DOHH2 (cell line): ENCODE measurements at regions not wholly inside any gene's neighbourhood (a gene's known extent, or its start where the extent isn't known, plus 50 kb on each side); places are given as distances from the start of the nearest gene placed in this dataset.
"Not testable (repeated sequence)": the region's sequence is repeated elsewhere in the genome, so short reads cannot be mapped to it uniquely, and the experiment has no call there.

Experiments used
- H3F3A ChIP-seq: fragments of 200-600 bp; sonication (generic), shearing (Covaris generic); 2 replicates; pipeline ENCODE4 v1.6.0; 2016; ENCODE audit warnings: antibody characterized with exemption, mild to moderate bottlenecking; ENCODE audit not compliant: control insufficient read depth, insufficient read depth
- H3K27ac ChIP-seq: fragments of 200-600 bp; sonication (generic); 2 replicates; pipeline ENCODE4 v1.5.1; 2014; ENCODE audit warnings: low read depth, mild to moderate bottlenecking, low read length, moderate library complexity
- H3K27me3 ChIP-seq: fragments of 200-600 bp; sonication (generic); 2 replicates; pipeline ENCODE4 v1.6.1; 2014; ENCODE audit warnings: mild to moderate bottlenecking, low read length, mixed read lengths; ENCODE audit not compliant: control insufficient read depth
- H3K36me3 ChIP-seq: fragments of 200-600 bp; sonication (generic); 2 replicates; pipeline ENCODE4 v1.6.1; 2014; ENCODE audit warnings: mild to moderate bottlenecking, low read length, moderate library complexity, mixed read lengths; ENCODE audit not compliant: control insufficient read depth
- H3K4me1 ChIP-seq: fragments of 200-600 bp; sonication (generic); 2 replicates; pipeline ENCODE4 v1.6.1; 2014; ENCODE audit warnings: mild to moderate bottlenecking, low read length, mixed read lengths; ENCODE audit not compliant: control insufficient read depth
- H3K4me2 ChIP-seq: fragments of 200-600 bp; sonication (generic); 2 replicates; pipeline ENCODE4 v1.6.0; 2014; ENCODE audit warnings: mild to moderate bottlenecking, low read length, moderate library complexity
- H3K4me3 ChIP-seq: fragments of 200-600 bp; sonication (generic); 2 replicates; pipeline ENCODE4 v1.5.1; 2014; ENCODE audit warnings: mild to moderate bottlenecking, low read length, mixed read lengths
- H3K79me2 ChIP-seq: fragments of 200-600 bp; sonication (generic); 2 replicates; pipeline ENCODE4 v1.6.1; 2014; ENCODE audit warnings: mild to moderate bottlenecking, low read length, mixed read lengths; ENCODE audit not compliant: control insufficient read depth
- H3K9me2 ChIP-seq: fragments of 200-600 bp; sonication (generic); replicated peaks from 2 replicates; pipeline ENCODE4 v1.6.1; 2014; ENCODE audit warnings: mild to moderate bottlenecking, low read length, mixed read lengths; ENCODE audit not compliant: control insufficient read depth
- H3K9me3 ChIP-seq: fragments of 200-600 bp; sonication (generic); 2 replicates; pipeline ENCODE4 v1.6.1; 2014; ENCODE audit warnings: antibody characterized with exemption, low read length, mixed read lengths; ENCODE audit not compliant: control insufficient read depth, insufficient read depth
- H4K20me1 ChIP-seq: fragments of 200-600 bp; sonication (generic); 2 replicates; pipeline ENCODE4 v1.6.0; 2014; ENCODE audit warnings: low read depth, mild to moderate bottlenecking, antibody characterized with exemption, low read length, moderate library complexity; ENCODE audit not compliant: control insufficient read depth, insufficient read depth
- EZH2phosphoT487 ChIP-seq: fragments of 200-600 bp; sonication (generic); IDR thresholded peaks from 2 replicates; pipeline ENCODE4 v1.6.1; 2017; ENCODE audit warnings: borderline replicate concordance, mild to moderate bottlenecking, antibody characterized with exemption, low read length, moderate library complexity, mixed read lengths
- TF ChIP-seq, protein P1 (sequence below): fragments of 200-600 bp; sonication (generic); IDR thresholded peaks from one replicate; pipeline ENCODE4 v1.5.1; 2014; ENCODE audit warnings: antibody characterized with exemption, mild to moderate bottlenecking, low read depth, low read length; ENCODE audit not compliant: poor library complexity, severe bottlenecking

DNA sequence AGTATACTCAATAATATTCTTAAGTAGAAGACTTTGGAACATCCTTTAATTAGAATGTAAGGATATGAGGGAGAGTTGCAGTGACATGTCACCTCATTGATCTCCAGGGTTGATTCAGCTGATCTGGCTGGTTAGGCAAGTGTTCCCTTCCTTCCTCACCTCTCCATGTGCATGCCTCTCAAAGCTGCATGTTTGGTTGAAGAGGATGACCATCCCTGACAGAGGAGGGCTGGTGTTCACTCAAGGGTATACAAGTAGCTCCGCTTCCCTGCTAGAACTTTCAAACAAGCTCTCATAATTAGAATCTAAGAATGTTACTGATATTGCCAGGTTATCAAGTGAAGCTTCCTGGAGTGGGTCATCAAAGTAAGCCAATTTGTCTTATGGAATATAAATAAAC, 341.1 kb upstream of the FLRT2 start:
- TF ChIP-seq, protein P1, sequence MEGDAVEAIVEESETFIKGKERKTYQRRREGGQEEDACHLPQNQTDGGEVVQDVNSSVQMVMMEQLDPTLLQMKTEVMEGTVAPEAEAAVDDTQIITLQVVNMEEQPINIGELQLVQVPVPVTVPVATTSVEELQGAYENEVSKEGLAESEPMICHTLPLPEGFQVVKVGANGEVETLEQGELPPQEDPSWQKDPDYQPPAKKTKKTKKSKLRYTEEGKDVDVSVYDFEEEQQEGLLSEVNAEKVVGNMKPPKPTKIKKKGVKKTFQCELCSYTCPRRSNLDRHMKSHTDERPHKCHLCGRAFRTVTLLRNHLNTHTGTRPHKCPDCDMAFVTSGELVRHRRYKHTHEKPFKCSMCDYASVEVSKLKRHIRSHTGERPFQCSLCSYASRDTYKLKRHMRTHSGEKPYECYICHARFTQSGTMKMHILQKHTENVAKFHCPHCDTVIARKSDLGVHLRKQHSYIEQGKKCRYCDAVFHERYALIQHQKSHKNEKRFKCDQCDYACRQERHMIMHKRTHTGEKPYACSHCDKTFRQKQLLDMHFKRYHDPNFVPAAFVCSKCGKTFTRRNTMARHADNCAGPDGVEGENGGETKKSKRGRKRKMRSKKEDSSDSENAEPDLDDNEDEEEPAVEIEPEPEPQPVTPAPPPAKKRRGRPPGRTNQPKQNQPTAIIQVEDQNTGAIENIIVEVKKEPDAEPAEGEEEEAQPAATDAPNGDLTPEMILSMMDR, result no peak
- no peak for TF ChIP-seq EZH2phosphoT487
- H3K4me1 ChIP-seq, result no peaks in the 10 kb centered on the region
- H3K27me3 ChIP-seq, result no peaks in the 10 kb centered on the region
- no peaks in the 10 kb centered on the region for H3K9me3 ChIP-seq
- H3K4me3 ChIP-seq, result no peak overlapping the region
- no peaks in the 10 kb centered on the region for H3F3A ChIP-seq
- no peak overlapping the region for H3K27ac ChIP-seq
- no peaks in the 10 kb centered on the region for H3K79me2 ChIP-seq
- H3K36me3 ChIP-seq, result no peaks in the 10 kb centered on the region
- H3K9me2 ChIP-seq, result no peaks in the 10 kb centered on the region
- no peak overlapping the region for H3K4me2 ChIP-seq
- H4K20me1 ChIP-seq, result no peaks in the 10 kb centered on the region

DNA sequence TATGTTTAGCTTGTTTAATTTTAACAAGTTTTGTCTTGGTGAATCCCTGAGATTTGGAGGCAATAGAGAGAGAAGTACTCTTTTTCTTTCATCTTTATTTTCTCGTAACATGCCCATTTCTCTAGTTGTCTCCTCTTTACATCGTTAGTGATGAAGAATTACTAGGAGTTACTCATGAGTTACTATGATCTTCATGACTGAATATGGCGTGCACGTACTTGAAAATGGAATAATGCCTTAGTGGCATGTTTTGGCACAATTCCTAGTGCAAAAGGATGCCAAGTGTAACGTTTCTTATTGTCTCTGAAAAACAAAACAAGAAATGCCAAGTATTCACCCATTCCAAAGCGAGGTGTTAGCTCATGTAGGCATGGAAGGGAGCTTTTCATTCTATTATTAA, 340.7 kb upstream of the FLRT2 start:
- H3K4me3 ChIP-seq, H3K9me2 ChIP-seq, H4K20me1 ChIP-seq, H3F3A ChIP-seq, H3K79me2 ChIP-seq, H3K27ac ChIP-seq, H3K4me1 ChIP-seq, H3K4me2 ChIP-seq, H3K36me3 ChIP-seq, H3K9me3 ChIP-seq, H3K27me3 ChIP-seq: not testable (repeated sequence)

DNA sequence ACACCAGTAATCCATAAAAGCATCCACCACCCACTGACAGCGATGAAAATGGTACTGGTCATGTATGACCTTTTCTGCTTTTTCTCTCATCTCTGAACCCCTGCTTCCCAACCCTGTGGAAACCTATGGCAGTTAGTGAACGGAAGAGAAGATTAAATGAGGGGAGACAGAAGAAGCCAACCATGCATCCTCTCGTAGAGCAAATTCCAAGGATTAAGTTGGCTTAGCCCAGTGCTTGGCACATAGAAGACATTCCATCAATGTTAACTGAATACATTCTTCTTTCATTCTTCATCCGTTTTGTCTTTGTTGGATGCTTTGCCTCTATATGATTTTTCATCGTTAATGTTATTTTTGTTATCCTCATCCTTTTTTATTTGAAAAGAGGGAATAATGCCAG, 339.7 kb upstream of the FLRT2 start:
- TF ChIP-seq EZH2phosphoT487, result no peak
- TF ChIP-seq, protein P1, result no peak
- Histone ChIP-seq H3K79me2 (no peaks in the 10 kb centered on the region), H3K36me3 (no peaks in the 10 kb centered on the region), H3K4me1 (no peaks in the 10 kb centered on the region), H4K20me1 (no peaks in the 10 kb centered on the region), H3F3A (no peaks in the 10 kb centered on the region), H3K4me2 (no peak overlapping the region), H3K27me3 (no peaks in the 10 kb centered on the region), H3K9me3 (no peaks in the 10 kb centered on the region), H3K27ac (no peak overlapping the region), H3K9me2 (no peaks in the 10 kb centered on the region), H3K4me3 (no peak overlapping the region)

DNA sequence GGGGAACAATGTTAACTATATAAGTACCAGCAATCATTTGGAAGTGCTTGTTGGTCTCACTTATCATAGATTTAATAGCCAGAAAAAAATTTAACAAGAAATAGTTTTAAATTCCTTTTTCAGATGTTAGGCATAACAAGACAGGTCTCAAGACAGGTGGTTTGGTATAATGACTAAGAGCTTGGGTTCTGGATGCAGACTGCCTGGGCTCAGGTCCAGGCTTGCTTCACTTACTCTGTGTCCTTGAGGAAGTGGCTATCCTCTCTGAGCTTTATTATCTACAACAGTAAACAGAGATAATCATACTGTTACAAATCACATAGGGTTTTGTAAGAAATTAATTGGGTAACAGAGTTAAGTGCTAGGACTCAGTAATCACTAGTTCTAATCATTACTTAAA, 338.0 kb upstream of the FLRT2 start:
- no peaks in the 10 kb centered on the region for H3K27me3 ChIP-seq
- H3K9me2 ChIP-seq, result no peaks in the 10 kb centered on the region
- no peaks in the 10 kb centered on the region for H3F3A ChIP-seq
- no peaks in the 10 kb centered on the region for H3K79me2 ChIP-seq
- H3K4me1 ChIP-seq, result no peaks in the 10 kb centered on the region
- H3K4me2 ChIP-seq, result no peak overlapping the region
- no peak for TF ChIP-seq EZH2phosphoT487
- TF ChIP-seq, protein P1, result no peak
- no peaks in the 10 kb centered on the region for H4K20me1 ChIP-seq
- no peak overlapping the region for H3K4me3 ChIP-seq
- H3K27ac ChIP-seq, result no peak overlapping the region
- no peaks in the 10 kb centered on the region for H3K9me3 ChIP-seq
- H3K36me3 ChIP-seq, result no peaks in the 10 kb centered on the region
